Inflammatory macrophage treated with lipopolysaccharide for 1 hour (primary cell): ENCODE measurements at regions not wholly inside any gene's neighbourhood (a gene's known extent, or its start where the extent isn't known, plus 50 kb on each side); places are given as distances from the start of the nearest gene placed in this dataset.

Experiments
- DNase-seq, 2 donors: peaks; one replicate each; pipeline ENCODE4 v3.0.0-alpha.2; 2020 to 2022

- no peak for DNase-seq
These were observed 74.3 kb downstream of the KCNF1 start for GRCh38 chr2:10985901-10986535.

- no peak for DNase-seq
These were observed 75.7 kb downstream of the KCNF1 start for GRCh38 chr2:10987439-10987838.

DNA sequence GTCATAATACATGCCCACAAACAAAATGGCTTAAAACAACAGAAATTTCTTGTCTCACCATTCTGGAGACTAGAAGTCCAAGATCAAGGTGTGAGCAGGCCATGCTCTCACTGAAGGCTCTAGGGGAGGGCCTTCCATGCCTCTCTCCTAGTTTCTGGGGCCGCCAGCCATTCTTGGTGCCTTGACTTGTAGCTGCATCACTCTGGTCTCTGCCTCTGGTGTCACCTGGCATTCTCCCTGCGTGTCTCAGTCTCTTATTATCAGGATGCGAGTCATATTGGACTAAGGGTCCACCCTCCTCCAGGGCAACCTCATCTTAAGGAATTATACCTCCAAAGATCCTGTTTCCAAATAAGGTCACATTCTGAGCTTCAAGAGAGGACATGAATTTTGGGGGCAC lies 76.1 kb downstream of the KCNF1 start:
- no peak for DNase-seq

DNA sequence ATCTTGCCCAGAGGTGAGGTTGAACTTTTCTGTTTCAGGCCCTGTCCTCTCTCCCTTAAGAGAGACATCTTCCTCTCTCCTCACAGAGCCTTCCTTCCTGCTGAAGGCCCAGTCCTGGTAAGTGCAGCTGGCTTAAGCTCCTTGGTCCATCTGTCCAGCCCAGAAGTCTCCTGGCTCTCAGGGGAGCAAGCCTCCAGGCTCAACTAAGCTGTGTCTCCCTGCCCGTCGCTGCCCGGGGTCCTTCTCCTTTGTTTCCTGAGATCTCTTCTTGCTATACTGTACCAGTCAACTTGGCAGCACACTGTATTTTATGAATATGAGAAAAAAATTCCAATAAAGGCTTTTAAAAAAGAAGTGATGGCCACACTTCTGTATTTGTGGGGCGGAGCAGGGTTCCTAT lies 77.4 kb downstream of the KCNF1 start:
- DNase-seq = no peak

DNA sequence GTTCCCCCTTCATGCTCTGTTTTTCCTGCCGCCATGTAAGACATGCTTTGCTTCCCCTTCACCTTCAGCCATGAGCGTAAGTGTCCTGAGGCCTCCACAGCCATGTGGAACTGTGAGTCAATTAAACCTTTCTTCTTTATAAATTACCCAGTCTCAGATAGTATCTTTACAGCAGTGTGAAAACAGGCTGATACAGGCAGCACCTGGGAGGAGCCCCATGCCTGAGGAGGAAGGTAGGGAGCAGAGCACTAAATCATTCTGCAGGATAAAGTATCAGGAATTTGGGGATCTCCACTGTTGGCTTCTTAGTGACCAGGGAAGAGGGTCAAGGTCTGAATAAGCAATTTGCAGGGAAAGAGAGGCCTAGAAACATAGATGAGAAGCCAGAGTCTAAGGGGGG lies 78.0 kb downstream of the KCNF1 start:
- no peak for DNase-seq

DNA sequence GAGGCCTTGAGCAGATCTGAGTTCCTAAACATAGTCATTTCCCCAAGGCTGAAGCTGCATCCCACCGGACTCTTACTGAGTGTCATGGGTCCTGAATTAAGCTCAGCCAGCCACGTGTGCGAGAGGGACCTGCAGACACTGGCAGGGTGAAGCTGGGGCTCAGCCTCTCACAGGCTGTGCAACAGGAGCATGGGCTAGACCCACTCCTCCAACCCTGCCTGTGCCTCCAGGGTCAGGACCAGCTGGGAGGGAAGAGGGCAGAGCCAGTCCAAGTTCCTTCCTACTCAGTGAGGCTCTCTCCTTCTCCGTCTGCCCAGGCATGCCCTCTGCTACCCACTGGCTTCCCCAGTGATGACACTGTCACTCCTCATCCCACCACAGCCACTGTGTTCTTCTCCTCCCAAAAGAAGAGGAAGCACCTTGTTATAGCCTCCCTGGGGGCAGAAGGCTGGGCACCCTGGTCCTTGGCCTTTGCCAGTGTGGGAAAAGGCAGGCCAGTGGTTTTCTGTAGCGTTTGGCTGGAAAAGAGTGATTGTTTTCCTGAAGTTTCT lies 78.9 kb downstream of the KCNF1 start:
- DNase-seq = peak; percentile 3 to 5

DNA sequence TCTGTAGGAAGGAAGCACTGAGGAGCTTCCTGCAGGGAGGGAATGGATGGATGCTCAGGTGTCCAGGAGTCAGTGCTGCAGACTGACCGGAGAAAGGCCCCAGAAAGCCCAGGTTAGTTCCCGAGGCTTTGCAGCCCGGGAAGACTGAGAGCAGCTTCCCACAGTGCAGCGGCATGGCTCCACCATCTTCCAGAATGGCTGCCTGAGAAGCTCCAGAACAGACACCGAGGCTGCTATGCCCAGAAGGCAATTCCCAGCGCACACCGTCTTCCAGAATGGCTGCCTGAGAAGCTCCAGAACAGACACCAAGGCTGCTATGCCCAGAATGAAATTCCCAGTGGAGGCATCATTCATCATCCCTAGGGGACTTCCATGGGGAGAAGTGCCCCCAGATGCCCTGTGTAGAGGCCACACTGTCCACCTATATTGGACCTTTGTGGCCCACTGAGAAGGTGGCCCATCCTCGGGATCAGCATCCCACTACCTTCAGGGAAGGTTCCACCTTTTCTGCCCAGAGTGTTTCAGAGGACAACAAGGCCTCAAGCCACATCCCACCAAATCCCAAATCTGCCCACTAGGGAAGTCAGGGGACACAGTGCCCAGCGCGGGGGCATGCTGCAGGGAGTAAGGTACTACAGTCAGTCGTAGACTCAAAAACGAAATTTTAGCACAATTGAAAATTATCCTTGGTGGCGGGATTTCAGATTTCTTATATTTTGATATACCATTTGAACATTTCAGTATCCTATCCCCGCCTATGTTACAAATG lies 80.5 kb downstream of the KCNF1 start:
- no peak for DNase-seq

DNA sequence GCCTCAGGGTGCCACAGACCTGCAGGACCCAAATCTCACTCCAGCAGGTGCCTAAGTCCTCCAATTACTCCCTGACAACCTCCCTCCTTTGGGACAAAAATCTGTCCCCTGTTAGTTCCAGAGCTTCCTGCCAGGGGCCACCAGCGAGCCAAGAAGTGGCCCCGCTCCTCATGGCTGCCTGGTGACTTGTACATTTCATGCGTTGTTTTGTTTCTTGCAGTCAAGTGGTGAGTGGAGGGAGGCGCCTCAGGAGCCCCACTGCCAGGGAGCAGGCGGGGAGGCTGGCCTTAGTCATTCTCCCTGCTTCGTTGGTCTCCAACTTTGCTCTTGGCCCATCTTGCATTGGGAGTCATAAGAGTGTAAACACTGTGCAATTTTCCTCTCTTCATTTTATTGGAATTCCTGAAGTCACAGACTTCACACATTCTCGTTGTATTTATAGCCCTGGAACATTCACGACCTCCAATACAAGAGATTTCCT lies 81.3 kb downstream of the KCNF1 start:
- no peak for DNase-seq

DNA sequence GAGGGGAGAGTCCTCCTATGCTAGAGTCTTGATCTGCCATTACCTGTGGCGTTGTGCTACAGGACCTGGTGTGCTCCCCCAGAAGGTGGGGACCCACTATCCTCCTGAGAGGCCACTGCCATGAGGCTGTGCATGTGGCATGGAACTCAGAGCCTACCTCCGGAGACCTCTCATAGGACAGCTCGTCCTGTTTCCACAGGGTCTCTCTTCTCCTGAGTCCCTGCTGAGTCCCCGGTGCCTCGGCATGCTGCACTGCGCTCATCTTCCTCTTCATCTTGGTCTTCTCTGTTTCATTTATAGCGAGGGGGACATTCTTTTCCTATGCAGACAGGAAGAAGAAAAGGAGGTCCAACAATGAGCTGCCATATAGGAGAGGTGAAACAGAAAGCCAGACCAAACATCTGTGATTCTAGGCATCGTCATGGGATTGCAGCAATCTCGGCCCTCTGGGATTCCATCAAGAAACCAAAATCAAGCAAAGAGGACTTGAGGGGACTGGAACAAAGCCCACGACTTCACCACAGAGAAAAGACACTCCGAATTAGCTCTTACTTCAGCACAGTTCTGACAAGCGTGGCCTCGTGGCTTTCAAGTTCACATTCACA lies 83.7 kb downstream of the KCNF1 start:
- DNase-seq = no peak

- peak; percentile 48 to 55 for DNase-seq
These were observed 92.5 kb downstream of the KCNF1 start for GRCh38 chr2:11004199-11004598.

- DNase-seq = no peak
These were observed 93.3 kb downstream of the KCNF1 start for GRCh38 chr2:11005032-11005431.

DNA sequence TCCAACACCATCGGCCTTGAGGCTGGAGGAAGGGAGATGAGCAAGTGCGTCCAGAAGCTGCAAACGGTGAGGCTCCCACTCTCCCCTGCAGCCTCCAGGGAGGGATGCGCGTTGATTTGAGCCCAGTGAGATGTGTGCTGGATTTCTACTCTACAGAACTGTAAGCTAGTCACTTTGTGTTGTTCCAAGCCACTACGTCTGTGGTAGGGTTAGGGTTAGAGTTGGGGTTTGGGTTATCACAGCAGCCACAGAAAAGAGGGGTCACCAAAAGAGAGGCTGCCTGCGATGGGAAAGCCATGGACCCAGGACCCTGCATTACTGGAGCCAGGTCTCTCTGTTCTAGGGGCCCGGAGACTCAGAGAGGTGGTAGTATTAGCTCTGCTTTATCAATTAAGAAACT lies 94.5 kb downstream of the KCNF1 start:
- DNase-seq = no peak

DNA sequence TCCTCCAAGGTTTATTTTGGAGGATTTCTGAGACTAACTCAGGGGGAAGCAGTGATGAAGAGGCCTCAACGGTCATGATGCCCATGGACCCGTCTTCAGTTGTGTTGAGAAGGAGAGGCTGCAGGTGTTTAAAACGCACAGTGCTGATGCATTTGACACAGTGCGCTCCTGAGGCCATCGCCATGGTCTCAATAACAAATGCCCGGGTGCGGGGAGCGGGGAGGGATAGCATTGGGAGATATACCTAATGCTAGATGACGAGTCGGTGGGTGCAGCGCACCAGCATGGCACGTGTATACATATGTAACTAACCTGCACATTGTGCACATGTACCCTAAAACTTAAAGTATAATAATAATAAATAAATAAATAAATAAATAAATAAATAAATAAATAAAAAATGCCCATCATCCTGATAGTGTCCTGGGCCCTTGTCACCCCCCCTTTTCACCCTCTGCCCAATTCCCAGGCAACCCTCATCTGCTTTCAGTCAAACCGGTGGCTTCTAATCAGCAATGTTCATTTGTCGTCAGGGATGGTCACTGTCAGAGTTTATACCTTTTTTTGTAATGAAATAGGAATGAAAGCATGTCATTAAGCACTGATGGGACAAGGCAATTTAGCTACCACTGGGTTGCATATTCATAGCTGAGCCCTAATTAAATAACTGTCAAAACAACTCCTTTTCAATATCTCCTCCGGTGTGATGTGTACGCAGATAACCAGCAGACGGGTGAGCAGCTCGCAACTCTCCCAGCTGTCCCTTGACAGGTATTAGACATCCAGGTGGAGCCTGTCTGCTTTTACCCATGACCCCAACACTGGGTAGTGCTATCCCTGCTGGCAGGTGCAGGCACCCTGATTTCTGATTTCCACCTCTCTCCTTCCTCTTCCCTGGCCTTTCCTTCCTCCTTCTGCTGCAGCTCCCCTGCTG lies 95.9 kb downstream of the KCNF1 start:
- DNase-seq = no peak

- DNase-seq = no peak
These were observed 97.0 kb downstream of the KCNF1 start for GRCh38 chr2:11008773-11009172.

DNA sequence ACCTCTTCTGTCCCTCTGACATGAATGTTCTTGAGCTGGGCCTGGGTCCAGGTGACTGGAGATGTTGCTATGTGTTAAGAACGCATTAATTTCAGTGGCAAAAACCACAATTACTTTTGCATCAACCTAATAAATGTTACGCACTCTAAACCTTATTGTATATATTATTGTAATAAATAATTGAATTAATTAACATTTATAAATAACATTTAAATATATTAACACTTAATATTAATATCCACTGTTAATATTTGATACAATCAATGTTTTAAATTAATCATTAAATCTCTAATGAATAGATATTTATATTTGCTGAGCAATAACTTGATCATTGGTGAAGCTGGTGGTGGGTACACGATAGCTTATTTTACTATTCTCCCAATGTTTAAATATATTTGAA lies 97.4 kb downstream of the KCNF1 start:
- DNase-seq = no peak

DNA sequence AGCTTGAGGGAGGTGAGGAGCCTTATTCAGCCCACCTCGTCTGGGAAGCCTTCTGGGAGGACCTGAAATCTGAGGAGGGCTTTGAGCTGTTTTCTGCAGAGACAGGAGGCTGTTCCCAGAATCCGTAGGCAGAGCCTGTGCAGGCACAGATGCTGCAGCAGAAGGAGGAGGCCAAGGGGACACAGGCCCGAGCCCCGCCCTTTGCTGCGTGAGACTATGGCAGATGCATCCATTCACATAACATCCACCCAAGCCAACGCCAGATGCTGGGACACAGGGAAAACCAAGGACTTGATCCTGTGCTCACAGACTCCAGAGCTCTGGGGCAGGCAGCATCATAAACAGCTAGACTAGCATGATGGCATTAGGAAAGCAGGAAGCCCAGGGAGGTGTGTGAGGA lies 98.2 kb downstream of the KCNF1 start:
- DNase-seq = no peak

- DNase-seq = no peak
These were observed 99.6 kb downstream of the KCNF1 start for GRCh38 chr2:11011359-11011758.

GRCh38 chr2:11012131-11012693 lies 100.5 kb downstream of the KCNF1 start:
- no peak for DNase-seq

DNA sequence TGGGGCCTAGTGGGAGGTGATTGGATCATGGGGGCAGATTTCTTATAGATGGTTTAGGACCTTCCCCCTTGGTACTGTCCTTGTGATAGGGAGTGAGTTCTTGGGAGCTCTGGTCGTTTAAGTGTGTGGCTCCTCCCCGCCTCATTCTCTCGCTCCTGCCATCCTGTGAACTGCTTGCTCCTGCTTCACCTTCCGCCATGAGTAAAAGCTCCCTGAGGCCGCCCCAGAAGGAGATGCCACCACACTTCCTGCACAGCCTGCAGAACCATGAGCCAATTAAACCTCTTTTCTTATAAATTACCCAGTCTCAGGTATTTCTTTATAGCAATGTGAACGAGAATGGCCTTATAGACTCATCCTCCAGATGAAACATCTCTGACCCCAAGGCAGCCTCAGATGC lies 101.5 kb downstream of the KCNF1 start:
- no peak for DNase-seq

DNA sequence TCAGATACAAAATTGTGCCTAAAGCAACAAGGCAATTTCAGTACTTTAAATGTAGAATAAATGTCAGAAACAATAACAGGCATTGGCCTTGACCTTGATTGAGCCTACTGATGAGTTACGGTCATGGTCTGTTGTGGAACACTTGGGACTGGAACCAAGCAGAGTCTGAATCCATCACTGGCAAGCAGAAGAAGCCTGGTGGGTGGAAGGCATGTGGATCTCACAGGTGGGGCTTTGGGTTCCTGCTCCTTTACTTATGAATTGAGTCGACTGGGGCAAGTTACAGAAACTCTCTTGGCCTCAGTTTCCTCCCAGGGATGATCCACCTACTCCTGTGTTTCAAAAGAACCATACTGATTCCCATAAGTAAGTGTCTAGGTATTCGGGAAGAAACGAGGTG lies 102.3 kb downstream of the KCNF1 start:
- no peak for DNase-seq

DNA sequence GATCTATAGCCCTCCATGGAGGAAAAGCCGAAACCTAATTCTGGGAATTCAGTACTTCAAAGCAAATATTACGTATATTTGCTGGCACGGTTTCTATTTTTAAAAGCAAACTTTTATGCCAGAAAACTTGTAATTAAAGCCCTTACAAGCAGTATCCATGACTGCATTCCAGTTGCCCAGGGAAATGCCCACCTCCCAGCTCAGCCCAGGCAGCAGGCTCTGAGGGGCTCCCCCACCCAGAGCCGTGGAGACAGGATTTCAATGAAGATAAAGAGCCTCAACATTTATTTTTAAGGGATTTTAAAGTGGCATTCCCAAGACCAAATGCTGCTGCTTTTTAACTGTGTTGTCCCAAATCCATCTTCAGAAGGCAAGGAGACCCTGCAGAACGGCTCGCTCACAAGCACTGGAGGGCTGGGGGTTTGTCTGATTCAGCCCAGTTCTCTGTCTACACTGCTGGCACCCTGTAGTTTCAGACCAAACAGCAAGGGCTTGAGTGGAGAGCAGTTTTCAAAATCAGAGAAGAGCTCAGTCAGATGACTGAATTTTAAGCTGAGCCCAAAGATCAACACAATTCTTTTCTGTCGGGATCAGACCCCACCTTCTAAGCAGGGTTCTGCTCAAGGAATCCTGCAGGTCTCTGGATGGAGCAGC lies 105.1 kb downstream of the KCNF1 start:
- DNase-seq = no peak

DNA sequence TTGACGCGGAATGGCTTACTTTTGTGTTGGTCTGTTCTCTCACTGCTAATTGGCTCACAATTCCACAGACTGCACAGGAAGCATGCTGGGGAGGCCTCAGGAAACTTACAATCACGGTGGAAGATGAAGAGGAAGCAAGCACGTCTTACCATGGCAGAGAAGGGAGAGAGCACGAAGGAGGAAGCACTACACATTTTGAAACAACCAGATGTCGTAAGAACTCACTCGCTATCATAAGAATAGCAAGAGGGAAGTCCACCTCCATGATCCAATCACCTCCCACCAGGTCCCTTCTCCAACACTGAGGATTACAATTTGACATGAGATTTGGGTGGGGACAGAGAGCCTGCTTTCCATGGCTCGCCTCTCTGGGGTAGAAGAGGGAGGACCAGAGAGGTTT lies 106.2 kb downstream of the KCNF1 start:
- DNase-seq = peak; percentile 36 to 62
